HT-29 (cell line): ENCODE measurements at regions not wholly inside any gene's neighbourhood (a gene's known extent, or its start where the extent isn't known, plus 50 kb on each side); places are given as distances from the start of the nearest gene placed in this dataset.

ENCODE experiments used
- DNase-seq: peaks from one replicate; pipeline ENCODE4 v3.0.0-alpha.2; 2015; ENCODE audit warnings: low spot score

- DNase-seq, result no peak
Observed at GRCh38 chr3:176431038-176431418, 766.3 kb downstream of the TBL1XR1 start.

- peak; percentile 60 for DNase-seq
Observed at GRCh38 chr3:176430244-176431037, 766.8 kb downstream of the TBL1XR1 start.

- no peak for DNase-seq
Observed at GRCh38 chr3:176428552-176428951, 768.7 kb downstream of the TBL1XR1 start.

GRCh38 chr3:176426371-176426770 lies 770.9 kb downstream of the TBL1XR1 start:
- no peak for DNase-seq

- peak; percentile 23 for DNase-seq
Observed at GRCh38 chr3:176416870-176417269, 780.4 kb downstream of the TBL1XR1 start.

GRCh38 chr3:176415661-176416295 lies 781.5 kb downstream of the TBL1XR1 start:
- DNase-seq, result peak; percentile 51

- no peak for DNase-seq
Observed at GRCh38 chr3:176412771-176413170, 784.5 kb downstream of the TBL1XR1 start.

GRCh38 chr3:176403531-176403930 lies 793.8 kb downstream of the TBL1XR1 start:
- no peak for DNase-seq

GRCh38 chr3:176401211-176401610 lies 796.1 kb downstream of the TBL1XR1 start:
- DNase-seq, result no peak

GRCh38 chr3:176399193-176399592 lies 798.1 kb downstream of the TBL1XR1 start:
- DNase-seq, result no peak

- DNase-seq, result no peak
Observed at GRCh38 chr3:176395240-176395639, 802.0 kb downstream of the TBL1XR1 start.

- DNase-seq, result no peak
Observed at GRCh38 chr3:176378789-176379188, 818.5 kb downstream of the TBL1XR1 start.

GRCh38 chr3:176376531-176376930 lies 820.8 kb downstream of the TBL1XR1 start:
- DNase-seq, result no peak

GRCh38 chr3:176375519-176375918 lies 821.8 kb downstream of the TBL1XR1 start:
- DNase-seq, result no peak

- DNase-seq, result no peak
Observed at GRCh38 chr3:176362191-176362731, 835.0 kb downstream of the TBL1XR1 start.

GRCh38 chr3:176359211-176359610 lies 838.1 kb downstream of the TBL1XR1 start:
- peak; percentile 4 for DNase-seq

- no peak for DNase-seq
Observed at GRCh38 chr3:176357891-176358290, 839.4 kb downstream of the TBL1XR1 start.

GRCh38 chr3:176354843-176355242 lies 842.4 kb downstream of the TBL1XR1 start:
- DNase-seq, result no peak

- DNase-seq, result no peak
Observed at GRCh38 chr3:176352716-176353334, 844.5 kb downstream of the TBL1XR1 start.

GRCh38 chr3:176351408-176351807 lies 845.9 kb downstream of the TBL1XR1 start:
- no peak for DNase-seq

GRCh38 chr3:176349706-176350105 lies 847.6 kb downstream of the TBL1XR1 start:
- no peak for DNase-seq

- no peak for DNase-seq
Observed at GRCh38 chr3:176347424-176348146, 849.7 kb downstream of the TBL1XR1 start.
